ENCODE measurements at regions not wholly inside any gene's neighbourhood (a gene's known extent, or its start where the extent isn't known, plus 50 kb on each side); places are given as distances from the start of the nearest gene placed in this dataset.

- no peak for TF ChIP-seq CTCF (IDR thresholded peaks at IDR 0.05 in 4 of 5, conservative IDR thresholded peaks at IDR 0.05 in 1 of 5)
- TF ChIP-seq POLR2A (IDR thresholded peaks at IDR 0.05) = no peak
Measured at GRCh38 chr11:13205486-13205885, 72.1 kb upstream of the BMAL1 start.
